ENCODE measurements at regions not wholly inside any gene's neighbourhood (a gene's known extent, or its start where the extent isn't known, plus 50 kb on each side); places are given as distances from the start of the nearest gene placed in this dataset.

GRCh38 chr16:73329358-73330286 lies 281.7 kb upstream of the ZFHX3 start:
- peak; percentile 69 for DNase-seq

- DNase-seq: no peak
These were observed 279.0 kb upstream of the ZFHX3 start for GRCh38 chr16:73326770-73327470.

DNA sequence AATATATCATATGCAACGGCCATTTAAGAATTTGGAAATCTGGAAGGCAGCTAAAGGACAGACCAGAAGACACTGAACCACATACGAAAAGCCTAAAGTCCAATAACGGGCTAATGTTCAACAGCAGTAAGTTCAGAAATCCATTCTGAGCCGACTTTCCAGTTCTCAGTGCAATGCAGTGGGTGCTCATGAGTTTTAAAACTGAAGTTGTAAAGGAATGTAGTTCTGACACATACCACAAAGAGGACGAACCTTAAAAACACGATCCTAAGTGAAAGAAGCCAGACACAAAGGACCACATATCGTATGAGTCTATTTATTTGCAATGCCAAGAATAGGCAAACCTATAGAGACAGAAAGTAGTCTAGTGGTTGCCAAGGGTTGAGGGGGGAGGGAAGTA lies 278.3 kb upstream of the ZFHX3 start:
- no peak for DNase-seq

DNA sequence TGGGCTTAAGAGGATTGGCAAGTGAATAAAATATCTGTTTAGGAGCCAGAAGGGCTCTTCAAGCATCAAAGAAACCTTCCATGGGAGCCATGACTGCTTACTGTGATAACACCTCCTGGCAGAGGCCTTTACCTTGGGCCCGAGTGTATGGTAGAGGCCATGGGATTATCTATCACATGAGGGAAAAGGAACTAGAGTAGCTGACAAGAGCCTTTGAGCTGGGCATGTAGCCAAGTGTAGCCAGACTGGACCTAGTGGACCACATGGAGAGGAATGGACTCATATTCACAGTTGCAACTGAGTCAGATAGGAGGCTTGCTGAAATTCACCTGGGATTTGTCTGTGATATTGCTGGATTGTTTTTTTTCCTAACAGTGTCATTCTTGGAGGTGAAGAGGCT lies 276.0 kb upstream of the ZFHX3 start:
- no peak for DNase-seq

DNA sequence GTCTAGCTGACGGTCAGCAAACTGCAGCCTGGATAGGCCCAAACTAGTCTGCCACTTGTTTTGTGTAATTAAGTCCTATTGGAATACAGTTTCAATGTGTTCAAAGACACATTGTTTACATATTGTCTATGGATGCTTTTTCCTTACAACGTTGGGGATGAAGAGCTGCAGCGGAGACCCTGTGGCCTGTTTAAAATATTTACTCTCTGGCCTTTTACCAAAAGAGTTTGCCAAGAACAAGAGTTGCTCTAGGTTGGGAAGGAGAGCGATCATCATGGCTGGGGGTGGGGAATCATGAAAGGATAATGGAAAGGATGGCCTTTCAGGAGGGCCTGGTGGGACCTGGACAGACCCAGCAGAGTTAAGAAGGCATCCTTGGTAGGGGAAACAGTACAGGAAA lies 274.9 kb upstream of the ZFHX3 start:
- DNase-seq: no peak

- DNase-seq: no peak
These were observed 273.9 kb upstream of the ZFHX3 start for GRCh38 chr16:73321853-73322252.

GRCh38 chr16:73319737-73320136 lies 271.8 kb upstream of the ZFHX3 start:
- no peak for DNase-seq

GRCh38 chr16:73319261-73319660 lies 271.3 kb upstream of the ZFHX3 start:
- DNase-seq: no peak

- DNase-seq: no peak
These were observed 269.5 kb upstream of the ZFHX3 start for GRCh38 chr16:73317321-73317857.

- no peak for DNase-seq
These were observed 267.7 kb upstream of the ZFHX3 start for GRCh38 chr16:73315645-73316044.

GRCh38 chr16:73313950-73314349 lies 266.0 kb upstream of the ZFHX3 start:
- DNase-seq: no peak

DNA sequence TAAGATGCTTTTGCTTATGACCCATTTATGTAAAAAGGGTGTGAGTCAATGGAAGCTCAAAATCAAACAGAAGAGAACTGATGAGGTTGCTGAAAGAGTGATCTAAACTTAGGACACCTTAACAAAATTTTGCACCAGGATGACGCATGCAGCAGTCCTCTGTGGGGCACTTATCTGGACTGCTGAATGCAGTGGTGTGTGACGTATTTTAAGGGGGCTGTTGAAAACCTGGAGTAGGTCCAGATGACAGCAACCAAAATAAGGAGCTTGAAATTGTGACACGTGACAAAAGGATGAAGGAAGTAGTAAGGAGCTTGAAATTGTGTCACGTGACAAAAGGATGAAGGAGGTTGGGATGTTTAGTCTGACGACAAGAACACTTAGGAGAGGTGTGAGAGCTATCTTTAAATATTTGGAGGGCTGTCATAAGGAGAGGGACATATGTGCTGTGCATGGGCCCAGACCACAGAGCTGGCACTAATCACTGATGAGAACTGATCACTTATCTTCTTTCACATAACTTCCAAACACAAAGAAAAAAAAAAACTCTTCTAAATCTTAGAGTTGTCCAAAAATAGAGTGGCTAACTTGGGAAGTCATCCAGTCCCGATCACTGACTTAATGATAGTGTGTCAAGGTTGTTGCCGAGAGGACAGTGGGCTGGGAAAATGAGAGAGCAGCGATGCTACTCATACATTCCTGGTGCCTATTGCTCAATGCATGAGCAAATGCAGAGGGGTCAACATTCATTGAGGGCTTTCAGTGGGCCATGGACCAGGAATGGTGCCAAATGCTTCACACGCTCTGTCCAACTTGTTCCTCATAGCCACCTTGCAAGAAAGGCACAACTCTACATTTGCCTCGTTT lies 264.2 kb upstream of the ZFHX3 start:
- no peak for DNase-seq

GRCh38 chr16:73308771-73309170 lies 260.8 kb upstream of the ZFHX3 start:
- DNase-seq: no peak

- DNase-seq: no peak
These were observed 259.0 kb upstream of the ZFHX3 start for GRCh38 chr16:73306901-73307413.

DNA sequence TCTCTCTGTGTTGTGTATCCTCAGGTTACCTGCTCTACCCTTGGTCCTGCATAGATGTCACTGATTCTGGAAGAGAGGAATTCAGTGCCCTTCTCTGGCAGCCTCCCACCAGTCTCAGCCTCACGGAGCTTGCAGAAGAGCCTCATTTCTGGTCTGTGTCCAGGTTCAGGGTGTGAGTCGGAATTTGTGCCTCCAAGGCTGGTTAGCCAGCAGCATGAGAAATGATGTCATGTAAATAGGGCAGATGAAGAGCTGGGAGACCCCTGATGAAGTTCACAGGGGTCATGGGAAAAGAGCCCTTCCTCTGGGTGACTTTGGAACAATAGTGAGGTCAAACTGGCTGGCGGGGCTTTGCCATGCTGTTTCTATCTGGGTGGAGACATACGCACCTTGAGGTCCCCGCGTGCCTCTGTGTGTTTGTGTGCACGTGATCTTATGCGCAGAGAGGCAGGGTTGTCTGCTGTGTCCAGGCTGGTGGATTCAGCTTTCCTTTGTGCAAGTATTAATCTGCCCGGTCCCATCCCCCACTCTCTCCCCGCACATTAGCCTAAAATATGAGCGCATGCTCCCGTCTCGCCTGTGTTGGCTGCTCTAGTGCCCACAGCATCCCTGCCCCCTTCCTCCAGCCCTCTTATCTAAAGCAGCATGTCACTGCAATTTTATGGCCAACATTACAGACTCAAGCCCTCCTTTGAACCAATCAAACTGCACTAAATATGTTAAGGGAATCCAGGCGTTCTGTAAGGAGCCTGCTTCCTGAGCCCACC lies 256.3 kb upstream of the ZFHX3 start:
- DNase-seq: no peak

DNA sequence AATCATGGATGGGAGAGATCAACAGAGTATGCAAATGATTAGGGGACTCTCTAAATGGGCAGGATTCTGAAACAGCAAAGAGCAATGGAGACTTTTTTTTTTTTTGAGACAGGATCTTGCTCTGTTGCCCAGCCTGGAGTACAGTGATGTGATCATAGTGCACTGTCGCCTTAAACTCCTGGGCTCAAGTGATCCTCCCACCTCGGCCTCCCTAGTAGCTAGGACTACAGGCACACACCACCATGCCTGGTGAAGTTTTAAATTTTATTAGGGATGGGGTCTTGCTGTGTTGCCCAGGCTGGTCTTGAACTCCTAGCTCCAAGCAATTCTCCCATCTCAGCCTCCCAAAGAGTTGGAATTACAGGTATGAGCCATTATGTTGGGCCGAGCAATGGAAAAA lies 255.0 kb upstream of the ZFHX3 start:
- no peak for DNase-seq

- DNase-seq: no peak
These were observed 254.1 kb upstream of the ZFHX3 start for GRCh38 chr16:73301984-73302383.

GRCh38 chr16:73299346-73299745 lies 251.4 kb upstream of the ZFHX3 start:
- DNase-seq: no peak

DNA sequence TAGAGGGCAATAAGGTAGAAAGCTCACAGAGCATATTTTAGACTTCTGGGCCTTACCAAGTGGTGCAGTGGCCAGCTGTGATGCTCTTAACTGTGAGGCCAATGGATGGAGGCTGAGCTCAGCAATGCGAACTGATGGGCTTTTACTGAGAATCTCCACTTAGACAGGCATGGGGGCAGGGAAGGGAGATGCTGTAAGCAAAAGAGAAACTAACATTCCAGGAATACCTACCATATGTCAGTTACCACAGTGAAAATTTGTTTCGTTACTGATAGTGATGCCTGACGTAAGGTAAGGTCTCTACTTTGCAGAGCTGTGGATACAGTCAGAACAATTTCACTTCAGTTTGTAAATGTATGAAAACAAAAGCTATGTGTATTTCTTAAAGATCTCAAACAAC lies 250.6 kb upstream of the ZFHX3 start:
- no peak for DNase-seq

- no peak for DNase-seq
These were observed 242.3 kb upstream of the ZFHX3 start for GRCh38 chr16:73290258-73290657.

DNA sequence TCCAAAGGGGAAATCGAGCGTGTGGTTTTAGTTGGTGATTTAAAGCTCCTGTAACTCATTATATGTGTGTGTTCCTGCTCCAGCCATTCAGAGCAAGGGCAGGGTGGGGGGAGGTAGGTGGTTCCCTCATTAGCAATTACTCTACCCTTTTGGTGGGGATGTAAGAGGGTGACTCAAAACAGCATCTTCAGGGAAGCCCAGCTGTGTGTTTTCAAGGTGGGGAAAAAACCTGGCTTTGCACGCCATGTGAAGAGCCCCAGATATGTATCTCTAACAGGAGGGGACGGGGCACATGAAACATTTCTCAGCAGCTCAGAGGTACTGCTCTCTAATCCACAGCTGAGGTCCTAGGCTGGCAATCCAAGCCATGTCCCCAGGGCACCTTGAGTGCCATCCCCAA lies 241.3 kb upstream of the ZFHX3 start:
- DNase-seq: no peak

DNA sequence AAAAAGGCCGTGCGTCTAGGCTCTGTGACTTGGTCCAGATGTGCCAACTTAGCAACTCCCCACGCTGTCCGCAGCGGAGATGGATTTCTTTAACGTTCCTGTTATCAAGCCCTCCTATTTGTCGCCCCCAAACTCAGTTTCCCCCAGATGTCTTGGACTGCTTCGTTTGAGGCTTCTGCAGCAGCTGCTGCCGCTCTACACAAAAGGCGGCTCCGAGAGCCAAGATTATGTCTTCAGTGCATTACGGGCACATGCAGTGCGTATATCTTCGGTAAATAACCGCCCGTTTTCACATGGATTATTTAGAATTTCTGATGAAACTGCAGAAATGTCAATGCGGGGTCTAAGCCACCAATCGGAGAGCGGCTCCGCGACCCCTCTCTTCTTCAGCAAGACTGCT lies 240.6 kb upstream of the ZFHX3 start:
- DNase-seq: no peak
